HS-27A (cell line): ENCODE measurements at regions not wholly inside any gene's neighbourhood (a gene's known extent, or its start where the extent isn't known, plus 50 kb on each side); places are given as distances from the start of the nearest gene placed in this dataset.
A peak's percentile ranks its signal among the peaks of the same experiment; 100 is the strongest.

Source experiments
- DNase-seq: peaks from one replicate; pipeline ENCODE4 v3.0.0-alpha.2; 2012; ENCODE audit warnings: low read depth, missing footprints

GRCh38 chr1:14441302-14441741 lies 157.2 kb upstream of the KAZN start:
- DNase-seq, result peak; percentile 84

GRCh38 chr1:14442669-14443068 lies 155.8 kb upstream of the KAZN start:
- DNase-seq, result no peak

GRCh38 chr1:14443164-14443787 lies 155.2 kb upstream of the KAZN start:
- peak; percentile 45 for DNase-seq

- no peak for DNase-seq
Measured at GRCh38 chr1:14451217-14451616, 147.3 kb upstream of the KAZN start.

- DNase-seq, result no peak
Measured at GRCh38 chr1:14452551-14452950, 145.9 kb upstream of the KAZN start.

GRCh38 chr1:14460173-14460572 lies 138.3 kb upstream of the KAZN start:
- DNase-seq, result no peak

- no peak for DNase-seq
Measured at GRCh38 chr1:14462851-14463250, 135.6 kb upstream of the KAZN start.

GRCh38 chr1:14466006-14466405 lies 132.5 kb upstream of the KAZN start:
- no peak for DNase-seq

- no peak for DNase-seq
Measured at GRCh38 chr1:14467112-14467511, 131.4 kb upstream of the KAZN start.

- DNase-seq, result no peak
Measured at GRCh38 chr1:14468751-14469150, 129.7 kb upstream of the KAZN start.

- no peak for DNase-seq
Measured at GRCh38 chr1:14470802-14471201, 127.7 kb upstream of the KAZN start.

- DNase-seq, result no peak
Measured at GRCh38 chr1:14474856-14475255, 123.6 kb upstream of the KAZN start.

- peak; percentile 66 for DNase-seq
Measured at GRCh38 chr1:14476170-14476955, 122.1 kb upstream of the KAZN start.

GRCh38 chr1:14478120-14478519 lies 120.4 kb upstream of the KAZN start:
- DNase-seq, result no peak

GRCh38 chr1:14479865-14480264 lies 118.6 kb upstream of the KAZN start:
- DNase-seq, result peak; percentile 42

GRCh38 chr1:14482784-14483450 lies 115.6 kb upstream of the KAZN start:
- no peak for DNase-seq

- no peak for DNase-seq
Measured at GRCh38 chr1:14485285-14485684, 113.2 kb upstream of the KAZN start.

- peak; percentile 98 for DNase-seq
Measured at GRCh38 chr1:14486401-14487201, 111.9 kb upstream of the KAZN start.

GRCh38 chr1:14487671-14488070 lies 110.8 kb upstream of the KAZN start:
- peak; percentile 82 for DNase-seq

GRCh38 chr1:14494911-14495310 lies 103.6 kb upstream of the KAZN start:
- DNase-seq, result no peak

- no peak for DNase-seq
Measured at GRCh38 chr1:14495381-14495780, 103.1 kb upstream of the KAZN start.

GRCh38 chr1:14495996-14496395 lies 102.5 kb upstream of the KAZN start:
- no peak for DNase-seq
